Left lung (tissue), 4 donors: ENCODE measurements at regions not wholly inside any gene's neighbourhood (a gene's known extent, or its start where the extent isn't known, plus 50 kb on each side); places are given as distances from the start of the nearest gene placed in this dataset.

Experiments used
- ATAC-seq: fragments of 200-7000 bp; cut with Tn5 transposase; one replicate; pipeline ENCODE4 v1.9.1; 2020; ENCODE audit warnings: moderate library complexity
- DNase-seq, 4 donors: peaks; one replicate each; pipeline ENCODE4 v3.0.0-alpha.2; 2013 to 2020
- H3K27ac ChIP-seq, 2 donors: fragments of 200-600 bp; sonication (generic) in 1 of 2; one replicate each; pipeline versions ENCODE4 v1.5.0 to v1.8.0; 2020 to 2021
- H3K27me3 ChIP-seq, 2 donors: fragments of 200-600 bp; sonication (generic) in 1 of 2; one replicate each; pipeline versions ENCODE4 v1.5.0 to v1.8.0; 2020 to 2021
- H3K36me3 ChIP-seq, 2 donors: fragments of 200-600 bp; sonication (generic) in 1 of 2; one replicate each; pipeline versions ENCODE4 v1.5.0 to v1.8.0; 2020 to 2021
- H3K4me1 ChIP-seq, 2 donors: fragments of 200-600 bp; one replicate each; pipeline ENCODE4 v1.8.0; 2021
- H3K4me3 ChIP-seq, 2 donors: fragments of 200-600 bp; sonication (generic) in 1 of 2; one replicate each; pipeline versions ENCODE4 v1.5.0 to v1.8.0; 2020 to 2021; ENCODE audit warnings: mild to moderate bottlenecking in 1 of 2
- H3K9me3 ChIP-seq, 2 donors: fragments of 200-600 bp; sonication (generic) in 1 of 2; one replicate each; pipeline versions ENCODE4 v1.5.0 to v1.8.0; 2020 to 2021
- intact Hi-C, 2 donors: fragments of 100-400 bp; cut with DNase I; formaldehyde crosslinking; loops; one replicate each; pipeline versions ENCODE4 v1.11.2 to v1.14.2; 2022
- TF ChIP-seq, protein P1 (sequence below), 2 donors: fragments of 200-600 bp; sonication (generic) in 1 of 2; IDR thresholded peaks; one replicate each; pipeline versions ENCODE4 v1.5.0 to v1.8.0; 2021; ENCODE audit warnings: antibody characterized with exemption in 2 of 2
- donor health status: DM: no; HTN: yes; CAD: no.
- donor health status: DM: no; HTN: no; CAD: no.

- Histone ChIP-seq H3K4me3 (peak overlapping the region; percentile 75 to 77), H3K27me3 (no peaks in the 10 kb centered on the region), H3K27ac (peak overlapping the region; percentile 97 to 98), H3K9me3 (no peaks in the 10 kb centered on the region), H3K36me3 (peaks cover 0 to 19% of the 10 kb centered on the region in 2 donors), H3K4me1 (peaks cover 35 to 83% of the 10 kb centered on the region in 2 donors)
- intact Hi-C loops, result loop anchor here in 1 of 2 donors (10.0 kb wide), 1 partner anchor 70 kb away; no protein-coding TSS in a partner anchor
- DNase-seq, result peak in 2 of 4 donors; percentile 38 to 65
- TF ChIP-seq, protein P1, sequence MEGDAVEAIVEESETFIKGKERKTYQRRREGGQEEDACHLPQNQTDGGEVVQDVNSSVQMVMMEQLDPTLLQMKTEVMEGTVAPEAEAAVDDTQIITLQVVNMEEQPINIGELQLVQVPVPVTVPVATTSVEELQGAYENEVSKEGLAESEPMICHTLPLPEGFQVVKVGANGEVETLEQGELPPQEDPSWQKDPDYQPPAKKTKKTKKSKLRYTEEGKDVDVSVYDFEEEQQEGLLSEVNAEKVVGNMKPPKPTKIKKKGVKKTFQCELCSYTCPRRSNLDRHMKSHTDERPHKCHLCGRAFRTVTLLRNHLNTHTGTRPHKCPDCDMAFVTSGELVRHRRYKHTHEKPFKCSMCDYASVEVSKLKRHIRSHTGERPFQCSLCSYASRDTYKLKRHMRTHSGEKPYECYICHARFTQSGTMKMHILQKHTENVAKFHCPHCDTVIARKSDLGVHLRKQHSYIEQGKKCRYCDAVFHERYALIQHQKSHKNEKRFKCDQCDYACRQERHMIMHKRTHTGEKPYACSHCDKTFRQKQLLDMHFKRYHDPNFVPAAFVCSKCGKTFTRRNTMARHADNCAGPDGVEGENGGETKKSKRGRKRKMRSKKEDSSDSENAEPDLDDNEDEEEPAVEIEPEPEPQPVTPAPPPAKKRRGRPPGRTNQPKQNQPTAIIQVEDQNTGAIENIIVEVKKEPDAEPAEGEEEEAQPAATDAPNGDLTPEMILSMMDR (IDR thresholded peaks at IDR 0.05), result no peak
- no peak for ATAC-seq
Measured at GRCh38 chr22:46074771-46075551, 75.4 kb upstream of the PPARA start.

DNA sequence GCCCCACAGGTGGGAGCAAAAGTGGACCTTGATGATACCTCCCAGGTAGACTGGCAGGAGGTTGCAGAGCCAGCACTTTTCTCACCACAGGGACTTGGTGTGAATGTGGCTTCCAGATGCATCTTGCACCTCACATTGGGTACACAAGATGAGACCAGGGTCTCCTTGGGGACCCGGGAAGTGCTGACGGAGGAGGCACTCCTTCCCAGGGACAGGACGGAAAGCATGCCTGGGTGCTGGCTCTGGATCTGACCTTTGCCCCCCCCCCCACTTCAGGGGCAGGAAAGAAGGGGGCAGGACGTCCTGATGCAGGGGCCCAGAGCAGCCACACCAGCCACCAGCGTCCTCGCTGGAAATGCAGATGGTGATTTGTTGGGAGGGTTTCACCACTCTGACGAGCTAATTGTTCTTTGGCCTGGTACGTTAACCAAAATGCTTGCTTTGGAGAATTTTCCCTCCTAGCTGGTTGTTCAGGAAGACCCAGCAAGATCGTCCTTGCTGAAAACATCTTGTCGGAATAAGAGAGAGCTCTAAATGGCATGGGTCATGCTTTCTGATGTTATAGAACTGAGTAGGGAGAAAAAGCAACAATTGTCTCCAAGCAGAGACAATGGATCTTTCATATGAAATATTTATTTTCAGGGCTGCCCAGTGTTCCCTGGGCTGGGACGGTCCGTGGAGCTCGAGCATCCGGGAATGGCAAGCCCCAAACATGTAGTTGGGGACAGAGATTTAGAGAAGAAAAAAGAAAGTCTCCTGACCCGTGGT, 74.4 kb upstream of the PPARA start:
- DNase-seq (peak in 2 of 4 donors; percentile 27 to 37), ATAC-seq (no peak)
- H3K27me3 ChIP-seq, result no peaks in the 10 kb centered on the region
- intact Hi-C loops, result loop anchor here in 1 of 2 donors (10.0 kb wide), 1 partner anchor 71 kb away; no protein-coding TSS in a partner anchor
- H3K27ac ChIP-seq, result peak overlapping the region; percentile 97 to 98
- H3K4me1 ChIP-seq, result peaks cover 35 to 82% of the 10 kb centered on the region in 2 donors
- H3K9me3 ChIP-seq, result no peaks in the 10 kb centered on the region
- peak overlapping the region; percentile 75 to 77 for H3K4me3 ChIP-seq
- TF ChIP-seq, protein P1 (IDR thresholded peaks at IDR 0.05), result no peak
- H3K36me3 ChIP-seq, result peaks cover 0 to 19% of the 10 kb centered on the region in 2 donors

DNA sequence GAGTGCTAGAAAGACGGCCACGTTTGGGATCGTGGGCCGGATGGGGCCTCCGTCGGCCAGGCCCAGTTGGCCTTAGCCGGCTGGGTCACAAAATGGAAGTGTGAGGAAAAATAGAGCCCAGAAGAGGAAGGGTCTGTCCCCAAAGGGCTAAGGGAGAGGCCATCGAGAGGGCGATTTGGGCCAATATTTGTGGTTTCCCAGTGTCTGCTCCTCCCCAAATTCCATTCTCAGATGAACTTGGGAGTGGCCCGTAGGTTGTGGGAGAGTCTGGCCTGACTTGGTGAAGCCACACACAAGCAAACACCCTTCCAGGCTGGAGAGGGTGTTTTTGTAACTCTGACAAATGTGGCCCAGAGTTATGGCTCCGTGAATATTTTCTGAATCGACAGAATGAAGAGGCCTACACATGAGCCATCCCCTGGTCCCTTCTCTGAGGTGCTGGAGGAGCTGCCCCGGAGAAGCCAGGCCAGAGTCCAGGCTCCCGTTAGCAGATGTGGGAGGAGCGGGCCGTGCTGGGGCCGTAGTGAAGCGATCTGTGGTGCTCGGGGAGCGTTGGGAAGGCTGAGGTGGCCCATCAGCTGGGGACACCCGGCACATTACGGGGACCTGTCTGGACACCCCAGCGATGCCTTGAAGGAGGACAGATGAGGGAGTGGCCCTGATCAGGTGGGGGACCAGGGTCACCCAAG, 73.5 kb upstream of the PPARA start:
- ATAC-seq, result peak; percentile 25
- H3K9me3 ChIP-seq, result no peaks in the 10 kb centered on the region
- H3K4me1 ChIP-seq, result peaks cover 35 to 87% of the 10 kb centered on the region in 2 donors
- no peaks in the 10 kb centered on the region for H3K27me3 ChIP-seq
- intact Hi-C loops, result loop anchor here in 1 of 2 donors (10.0 kb wide), 1 partner anchor 72 kb away; no protein-coding TSS in a partner anchor
- peaks cover 0 to 19% of the 10 kb centered on the region in 2 donors for H3K36me3 ChIP-seq
- peak overlapping the region; percentile 97 to 98 for H3K27ac ChIP-seq
- peak in 2 of 4 donors; percentile 46 to 77 for DNase-seq
- H3K4me3 ChIP-seq, result peak overlapping the region; percentile 75 to 77
- TF ChIP-seq, protein P1 (IDR thresholded peaks at IDR 0.05), result no peak

DNA sequence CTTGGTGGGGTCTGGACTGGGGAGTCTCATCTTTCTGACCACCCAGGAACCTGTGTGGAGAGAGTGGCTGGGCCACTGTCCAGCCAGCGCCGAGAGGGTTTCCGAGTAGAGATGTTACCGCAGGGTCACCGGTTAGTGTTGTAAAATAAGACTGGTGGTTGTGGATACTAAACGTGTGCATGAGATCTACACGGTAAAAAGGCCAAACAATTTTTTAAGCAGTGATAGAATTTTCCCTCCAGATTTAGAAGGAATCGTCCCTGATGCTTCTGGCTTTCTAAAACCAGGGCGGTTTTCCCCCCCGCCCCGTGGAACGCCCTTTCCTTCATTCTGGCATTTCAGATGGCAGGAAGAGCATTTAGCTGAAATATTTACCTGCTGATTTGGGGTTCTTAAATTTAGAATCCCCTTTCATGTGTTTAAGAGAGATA, 72.6 kb upstream of the PPARA start:
- intact Hi-C loops, result loop anchor here in 1 of 2 donors (10.0 kb wide), 1 partner anchor 73 kb away; no protein-coding TSS in a partner anchor
- ATAC-seq, result no peak
- peaks cover 0 to 20% of the 10 kb centered on the region in 2 donors for H3K36me3 ChIP-seq
- no peaks in the 10 kb centered on the region for H3K9me3 ChIP-seq
- H3K4me1 ChIP-seq, result peaks cover 35 to 89% of the 10 kb centered on the region in 2 donors
- no peaks in the 10 kb centered on the region for H3K27me3 ChIP-seq
- TF ChIP-seq, protein P1 (IDR thresholded peaks at IDR 0.05), result no peak
- peak in 1 of 4 donors; percentile 32 for DNase-seq
- H3K27ac ChIP-seq, result peak overlapping the region; percentile 97 to 98
- H3K4me3 ChIP-seq, result peak overlapping the region; percentile 22 to 75
